GM23338 (cell line): ENCODE measurements at regions not wholly inside any gene's neighbourhood (a gene's known extent, or its start where the extent isn't known, plus 50 kb on each side); places are given as distances from the start of the nearest gene placed in this dataset.

ENCODE experiments used
- ATAC-seq: fragments of 200-7000 bp; cut with Tn5 transposase; 3 replicates; pipeline ENCODE4 v1.9.1; 2020
- DNase-seq: peaks from one replicate; pipeline ENCODE4 v3.0.0-alpha.2; 2015; ENCODE audit warnings: low spot score
- H2AFZ ChIP-seq: fragments of 200-600 bp; sonication (generic); 2 replicates; pipeline ENCODE4 v1.8.0; 2016; ENCODE audit warnings: antibody characterized with exemption, mild to moderate bottlenecking, moderate library complexity
- H3F3A ChIP-seq: fragments of 200-600 bp; sonication (generic); replicated peaks from 2 replicates; pipeline ENCODE4 v1.8.0; 2017; ENCODE audit warnings: antibody characterized with exemption, mixed run types, low read depth
- H3K27ac ChIP-seq: fragments of 200-600 bp; sonication (generic); 2 replicates; pipeline ENCODE4 v1.6.1; 2016; ENCODE audit warnings: low read depth
- H3K27me3 ChIP-seq: fragments of 200-600 bp; sonication (generic); 2 replicates; pipeline ENCODE4 v1.8.0; 2016; ENCODE audit warnings: mild to moderate bottlenecking, mixed run types, moderate library complexity; ENCODE audit not compliant: insufficient read depth
- H3K36me3 ChIP-seq: fragments of 200-600 bp; sonication (generic); 2 replicates; pipeline ENCODE4 v1.8.0; 2016; ENCODE audit warnings: mild to moderate bottlenecking; ENCODE audit not compliant: insufficient read depth
- H3K4me1 ChIP-seq: fragments of 200-600 bp; sonication (generic); 2 replicates; pipeline ENCODE4 v1.8.0; 2016; ENCODE audit warnings: mild to moderate bottlenecking, moderate library complexity; ENCODE audit not compliant: insufficient read depth
- H3K4me2 ChIP-seq: fragments of 200-600 bp; sonication (generic); 2 replicates; pipeline ENCODE4 v1.7.1; 2017; ENCODE audit warnings: mixed run types
- H3K4me3 ChIP-seq: fragments of 200-600 bp; sonication (generic); 2 replicates; pipeline ENCODE4 v1.6.1; 2016; ENCODE audit warnings: mixed run types
- H3K79me2 ChIP-seq: fragments of 200-600 bp; sonication (generic); replicated peaks from 2 replicates; pipeline ENCODE4 v1.8.0; 2017; ENCODE audit warnings: mild to moderate bottlenecking; ENCODE audit not compliant: insufficient read depth
- H3K9me2 ChIP-seq: fragments of 200-600 bp; sonication (generic); 2 replicates; pipeline ENCODE4 v1.8.0; 2017; ENCODE audit not compliant: insufficient read depth
- H4K20me1 ChIP-seq: fragments of 200-600 bp; sonication (generic); replicated peaks from 2 replicates; pipeline ENCODE4 v1.8.0; 2017; ENCODE audit warnings: mild to moderate bottlenecking; ENCODE audit not compliant: insufficient read depth
- H3K27ac Mint-ChIP-seq: 2 replicates; pipeline ENCODE4 v1.8.0; 2020; ENCODE audit warnings: inconsistent platforms, mild to moderate bottlenecking, moderate library complexity, mixed read lengths
- H3K27me3 Mint-ChIP-seq: 3 replicates; pipeline ENCODE4 v1.8.0; 2022; ENCODE audit warnings: low read depth, mild to moderate bottlenecking, moderate library complexity, mixed read lengths, inconsistent platforms; ENCODE audit not compliant: insufficient read depth, poor library complexity
- H3K36me3 Mint-ChIP-seq: 3 replicates; pipeline ENCODE4 v1.8.0; 2021; ENCODE audit warnings: low read depth, mild to moderate bottlenecking, inconsistent platforms, moderate library complexity, mixed read lengths
- H3K4me1 Mint-ChIP-seq: 3 replicates; pipeline ENCODE4 v1.8.0; 2020; ENCODE audit warnings: mild to moderate bottlenecking, inconsistent platforms, mixed read lengths
- H3K4me3 Mint-ChIP-seq: 3 replicates; pipeline ENCODE4 v1.8.0; 2021; ENCODE audit warnings: moderate library complexity, mild to moderate bottlenecking, inconsistent platforms, mixed read lengths
- H3K9me3 Mint-ChIP-seq: 3 replicates; pipeline ENCODE4 v1.8.0; 2020; ENCODE audit warnings: moderate library complexity, mild to moderate bottlenecking, inconsistent platforms, mixed read lengths
- CREB1 ChIP-seq: fragments of 250-450 bp; sonication (Bioruptor Pico); IDR thresholded peaks from 2 replicates; pipeline ENCODE4 v1.5.0; 2020; ENCODE audit warnings: low read depth, mild to moderate bottlenecking, moderate library complexity
- CTCF ChIP-seq, 2 experiments: fragments of 200-600 bp in 1 of 2; sonication (generic) in 1 of 2; conservative IDR thresholded peaks; 2 replicates each; pipeline versions ENCODE4 v1.5.1 to v1.6.1; 2016 to 2017; ENCODE audit warnings: antibody characterized with exemption in 2 of 2, low read depth in 2 of 2, mild to moderate bottlenecking in 2 of 2, moderate library complexity in 1 of 2
- JUNB ChIP-seq: IDR thresholded peaks from one replicate; pipeline ENCODE4 v1.6.1; 2016; ENCODE audit warnings: antibody characterized with exemption; ENCODE audit not compliant: unreplicated experiment
- REST ChIP-seq: IDR thresholded peaks from one replicate; pipeline ENCODE4 v1.6.1; 2018; ENCODE audit warnings: antibody characterized with exemption; ENCODE audit not compliant: unreplicated experiment
- STAT1 ChIP-seq: IDR thresholded peaks from one replicate; pipeline ENCODE4 v1.6.1; 2016; ENCODE audit warnings: antibody characterized with exemption; ENCODE audit not compliant: unreplicated experiment
- ZNF331 ChIP-seq: fragments of 250-450 bp; sonication (Bioruptor Pico); IDR thresholded peaks from 2 replicates; pipeline ENCODE4 v1.5.0; 2020; ENCODE audit warnings: low read depth, mild to moderate bottlenecking, moderate library complexity
- TF ChIP-seq, protein P1 (sequence below): fragments of 250-450 bp; sonication (Bioruptor Pico); IDR thresholded peaks from 2 replicates; pipeline ENCODE4 v1.5.0; 2020; ENCODE audit warnings: mild to moderate bottlenecking, moderate library complexity

DNA sequence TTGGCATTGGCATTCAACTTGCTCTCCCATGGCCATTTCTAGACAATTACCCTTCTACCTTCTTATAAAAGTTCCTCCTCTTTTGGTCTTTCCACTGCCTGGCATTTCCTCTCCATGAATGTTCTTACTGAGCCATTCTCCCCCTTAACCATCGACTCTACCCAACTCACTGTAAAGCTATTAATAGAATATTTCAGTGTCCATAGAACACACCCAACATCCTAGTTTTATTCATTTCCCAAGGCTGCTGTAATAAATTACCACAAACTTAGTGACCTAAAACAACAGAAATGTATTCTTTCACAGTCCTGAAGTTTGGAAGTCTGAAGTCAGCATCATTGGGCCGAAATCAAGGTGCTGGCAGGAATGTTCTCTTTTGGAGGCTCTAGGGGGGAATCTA lies 170.0 kb upstream of the ATP5MC3 start (continued):
- TF ChIP-seq, protein P1, sequence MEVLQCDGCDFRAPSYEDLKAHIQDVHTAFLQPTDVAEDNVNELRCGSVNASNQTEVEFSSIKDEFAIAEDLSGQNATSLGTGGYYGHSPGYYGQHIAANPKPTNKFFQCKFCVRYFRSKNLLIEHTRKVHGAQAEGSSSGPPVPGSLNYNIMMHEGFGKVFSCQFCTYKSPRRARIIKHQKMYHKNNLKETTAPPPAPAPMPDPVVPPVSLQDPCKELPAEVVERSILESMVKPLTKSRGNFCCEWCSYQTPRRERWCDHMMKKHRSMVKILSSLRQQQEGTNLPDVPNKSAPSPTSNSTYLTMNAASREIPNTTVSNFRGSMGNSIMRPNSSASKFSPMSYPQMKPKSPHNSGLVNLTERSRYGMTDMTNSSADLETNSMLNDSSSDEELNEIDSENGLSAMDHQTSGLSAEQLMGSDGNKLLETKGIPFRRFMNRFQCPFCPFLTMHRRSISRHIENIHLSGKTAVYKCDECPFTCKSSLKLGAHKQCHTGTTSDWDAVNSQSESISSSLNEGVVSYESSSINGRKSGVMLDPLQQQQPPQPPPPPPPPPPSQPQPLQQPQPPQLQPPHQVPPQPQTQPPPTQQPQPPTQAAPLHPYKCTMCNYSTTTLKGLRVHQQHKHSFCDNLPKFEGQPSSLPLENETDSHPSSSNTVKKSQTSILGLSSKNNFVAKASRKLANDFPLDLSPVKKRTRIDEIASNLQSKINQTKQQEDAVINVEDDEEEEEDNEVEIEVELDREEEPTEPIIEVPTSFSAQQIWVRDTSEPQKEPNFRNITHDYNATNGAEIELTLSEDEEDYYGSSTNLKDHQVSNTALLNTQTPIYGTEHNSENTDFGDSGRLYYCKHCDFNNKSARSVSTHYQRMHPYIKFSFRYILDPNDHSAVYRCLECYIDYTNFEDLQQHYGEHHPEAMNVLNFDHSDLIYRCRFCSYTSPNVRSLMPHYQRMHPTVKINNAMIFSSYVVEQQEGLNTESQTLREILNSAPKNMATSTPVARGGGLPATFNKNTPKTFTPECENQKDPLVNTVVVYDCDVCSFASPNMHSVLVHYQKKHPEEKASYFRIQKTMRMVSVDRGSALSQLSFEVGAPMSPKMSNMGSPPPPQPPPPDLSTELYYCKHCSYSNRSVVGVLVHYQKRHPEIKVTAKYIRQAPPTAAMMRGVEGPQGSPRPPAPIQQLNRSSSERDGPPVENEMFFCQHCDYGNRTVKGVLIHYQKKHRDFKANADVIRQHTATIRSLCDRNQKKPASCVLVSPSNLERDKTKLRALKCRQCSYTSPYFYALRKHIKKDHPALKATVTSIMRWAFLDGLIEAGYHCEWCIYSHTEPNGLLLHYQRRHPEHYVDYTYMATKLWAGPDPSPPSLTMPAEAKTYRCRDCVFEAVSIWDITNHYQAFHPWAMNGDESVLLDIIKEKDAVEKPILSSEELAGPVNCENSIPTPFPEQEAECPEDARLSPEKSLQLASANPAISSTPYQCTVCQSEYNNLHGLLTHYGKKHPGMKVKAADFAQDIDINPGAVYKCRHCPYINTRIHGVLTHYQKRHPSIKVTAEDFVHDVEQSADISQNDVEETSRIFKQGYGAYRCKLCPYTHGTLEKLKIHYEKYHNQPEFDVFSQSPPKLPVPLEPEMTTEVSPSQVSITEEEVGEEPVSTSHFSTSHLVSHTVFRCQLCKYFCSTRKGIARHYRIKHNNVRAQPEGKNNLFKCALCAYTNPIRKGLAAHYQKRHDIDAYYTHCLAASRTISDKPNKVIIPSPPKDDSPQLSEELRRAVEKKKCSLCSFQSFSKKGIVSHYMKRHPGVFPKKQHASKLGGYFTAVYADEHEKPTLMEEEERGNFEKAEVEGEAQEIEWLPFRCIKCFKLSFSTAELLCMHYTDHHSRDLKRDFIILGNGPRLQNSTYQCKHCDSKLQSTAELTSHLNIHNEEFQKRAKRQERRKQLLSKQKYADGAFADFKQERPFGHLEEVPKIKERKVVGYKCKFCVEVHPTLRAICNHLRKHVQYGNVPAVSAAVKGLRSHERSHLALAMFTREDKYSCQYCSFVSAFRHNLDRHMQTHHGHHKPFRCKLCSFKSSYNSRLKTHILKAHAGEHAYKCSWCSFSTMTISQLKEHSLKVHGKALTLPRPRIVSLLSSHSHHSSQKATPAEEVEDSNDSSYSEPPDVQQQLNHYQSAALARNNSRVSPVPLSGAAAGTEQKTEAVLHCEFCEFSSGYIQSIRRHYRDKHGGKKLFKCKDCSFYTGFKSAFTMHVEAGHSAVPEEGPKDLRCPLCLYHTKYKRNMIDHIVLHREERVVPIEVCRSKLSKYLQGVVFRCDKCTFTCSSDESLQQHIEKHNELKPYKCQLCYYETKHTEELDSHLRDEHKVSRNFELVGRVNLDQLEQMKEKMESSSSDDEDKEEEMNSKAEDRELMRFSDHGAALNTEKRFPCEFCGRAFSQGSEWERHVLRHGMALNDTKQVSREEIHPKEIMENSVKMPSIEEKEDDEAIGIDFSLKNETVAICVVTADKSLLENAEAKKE = no peak
- no peak for TF ChIP-seq ZNF331
- TF ChIP-seq STAT1 = no peak
- TF ChIP-seq CREB1 (CRISPR knock-in tag) = no peak
- no peak for TF ChIP-seq REST
- no peak for TF ChIP-seq JUNB

DNA sequence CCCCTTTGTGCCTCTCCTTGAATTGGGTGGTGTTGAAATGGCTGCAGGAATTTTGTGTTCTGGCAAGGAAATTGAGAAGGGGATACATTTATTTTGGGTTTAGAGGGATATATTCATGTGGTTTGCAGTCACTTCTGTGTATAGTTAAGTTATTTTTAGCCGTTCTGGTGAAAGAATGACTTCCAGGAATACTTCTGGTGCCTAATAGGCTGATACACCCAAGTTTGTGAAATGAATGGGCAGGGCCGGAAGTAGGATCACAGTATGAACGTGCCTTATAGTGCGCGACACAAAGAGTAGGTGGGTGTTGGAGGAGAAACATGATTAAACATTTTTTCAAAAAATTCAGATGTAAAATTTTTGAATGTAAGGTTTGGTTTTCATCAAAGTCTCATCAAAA lies 168.6 kb upstream of the ATP5MC3 start:
- H3K27me3 Mint-ChIP-seq = peaks cover 3% of the 10 kb centered on the region
- no peak overlapping the region for H3K27ac Mint-ChIP-seq
- no peaks in the 10 kb centered on the region for H3K27me3 ChIP-seq
- TF ChIP-seq ZNF331 = no peak
- no peak for TF ChIP-seq REST
- no peak for TF ChIP-seq CTCF (conservative IDR thresholded peaks at IDR 0.05; ENCODE audit: low read depth in 2 of 2)
- no peak for TF ChIP-seq STAT1

More for the DNA sequence above, 168.6 kb upstream of the ATP5MC3 start:
- Mint-ChIP-seq H3K4me1 (peaks cover 3% of the 10 kb centered on the region; the same call in 1 of the 3 replicates), H3K9me3 (peaks cover 4% of the 10 kb centered on the region; the same call in 2 of the 3 replicates), H3K36me3 (no peaks in the 10 kb centered on the region), H3K4me3 (no peak overlapping the region)
- Histone ChIP-seq H3K4me2 (no peak overlapping the region), H3K4me1 (no peaks in the 10 kb centered on the region), H3F3A (no peaks in the 10 kb centered on the region), H4K20me1 (no peaks in the 10 kb centered on the region), H3K27ac (no peak overlapping the region), H3K79me2 (no peaks in the 10 kb centered on the region), H3K4me3 (no peak overlapping the region), H3K9me2 (no peaks in the 10 kb centered on the region), H3K36me3 (no peaks in the 10 kb centered on the region), H2AFZ (no peak overlapping the region; the same call in 1 of the 2 replicates)
- ATAC-seq = no peak
- no peak for DNase-seq
